OCI-M2 (cell line): ENCODE measurements at regions not wholly inside any gene's neighbourhood (a gene's known extent, or its start where the extent isn't known, plus 50 kb on each side); places are given as distances from the start of the nearest gene placed in this dataset.
"Not testable (repeated sequence)": the region's sequence is repeated elsewhere in the genome, so short reads cannot be mapped to it uniquely, and the experiment has no call there.

Experiments
- DNase-seq: peaks from one replicate; lab custom pipeline; 2025; ENCODE audit not compliant: unreplicated experiment; lab: John Stamatoyannopoulos, UW

DNA sequence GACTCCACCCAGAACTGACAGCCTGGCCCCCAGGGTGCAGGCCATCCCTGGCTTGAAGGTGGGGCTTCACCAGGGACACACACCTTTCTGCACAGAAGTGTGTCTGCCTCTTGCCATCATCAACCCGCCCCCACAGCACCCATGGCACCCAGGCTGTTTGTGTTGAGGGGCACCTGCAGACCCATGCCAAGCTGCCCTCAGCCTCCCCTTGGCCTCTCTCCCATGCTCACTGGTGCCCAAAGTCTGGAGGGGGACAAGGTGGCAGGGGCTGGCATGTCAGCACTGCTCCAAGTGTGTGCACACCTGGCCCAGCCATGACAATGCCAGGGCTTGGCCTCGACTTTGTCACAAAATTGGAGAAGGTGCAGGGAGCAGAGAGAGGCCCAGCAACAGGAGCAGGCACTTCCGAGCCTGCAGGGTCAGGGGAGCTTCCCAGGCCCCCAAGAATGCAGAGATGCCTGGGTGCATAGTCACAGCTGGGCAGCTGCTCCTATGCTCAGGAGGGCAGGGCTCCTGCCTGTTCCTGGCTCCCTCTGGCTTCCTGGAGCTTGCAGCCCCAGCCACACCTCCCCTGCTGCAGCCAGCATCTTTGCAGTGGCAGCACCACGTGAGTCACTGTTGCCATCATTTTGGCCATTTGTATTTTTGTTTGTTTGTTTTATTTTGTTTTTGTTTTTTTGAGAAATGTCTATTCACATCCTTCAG, 280.6 kb upstream of the UBE2E3 start:
- no peak for DNase-seq

- DNase-seq = no peak
Measured at GRCh38 chr2:180698668-180699067, 281.7 kb upstream of the UBE2E3 start.

- DNase-seq = no peak
Measured at GRCh38 chr2:180695586-180696401, 284.6 kb upstream of the UBE2E3 start.

- no peak for DNase-seq
Measured at GRCh38 chr2:180694445-180695421, 285.7 kb upstream of the UBE2E3 start.

DNA sequence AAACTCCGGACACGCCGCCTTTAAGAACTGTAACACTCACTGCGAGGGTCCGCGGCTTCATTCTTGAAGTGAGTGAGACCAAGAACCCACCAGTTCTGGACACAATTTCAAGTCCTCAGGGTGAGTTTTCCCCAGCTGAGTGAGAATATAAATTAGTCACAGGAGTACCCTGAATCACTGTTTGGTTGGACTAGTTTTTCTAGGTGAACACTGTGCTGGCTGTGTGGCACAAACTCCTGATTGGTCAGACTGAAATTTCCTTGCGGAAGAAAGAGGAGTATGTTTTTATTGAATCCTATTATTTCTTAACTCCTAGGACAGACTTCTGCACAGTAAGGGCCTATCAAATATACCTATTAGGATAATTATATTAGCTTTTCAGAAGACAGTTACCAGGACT, 288.1 kb upstream of the UBE2E3 start:
- DNase-seq = no peak

DNA sequence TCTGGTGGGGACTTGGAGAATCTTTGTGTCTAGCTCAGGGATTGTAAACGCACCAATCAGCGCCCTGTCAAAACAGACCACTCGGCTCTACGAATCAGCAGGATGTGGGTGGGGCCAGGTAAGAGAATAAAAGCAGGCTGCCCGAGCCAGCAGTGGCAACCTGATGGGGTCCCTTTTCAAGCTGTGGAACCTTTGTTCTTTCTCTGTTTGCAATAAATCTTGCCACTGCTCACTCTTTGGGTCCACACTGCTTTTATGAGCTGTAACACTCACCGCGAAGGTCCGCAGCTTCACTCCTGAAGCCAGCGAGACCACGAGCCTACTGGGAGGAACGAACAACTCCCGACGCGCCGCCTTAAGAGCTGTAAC, 288.6 kb upstream of the UBE2E3 start:
- not testable (repeated sequence) for DNase-seq

GRCh38 chr2:180691186-180691854, 289.1 kb upstream of the UBE2E3 start:
- not testable (repeated sequence) for DNase-seq

DNA sequence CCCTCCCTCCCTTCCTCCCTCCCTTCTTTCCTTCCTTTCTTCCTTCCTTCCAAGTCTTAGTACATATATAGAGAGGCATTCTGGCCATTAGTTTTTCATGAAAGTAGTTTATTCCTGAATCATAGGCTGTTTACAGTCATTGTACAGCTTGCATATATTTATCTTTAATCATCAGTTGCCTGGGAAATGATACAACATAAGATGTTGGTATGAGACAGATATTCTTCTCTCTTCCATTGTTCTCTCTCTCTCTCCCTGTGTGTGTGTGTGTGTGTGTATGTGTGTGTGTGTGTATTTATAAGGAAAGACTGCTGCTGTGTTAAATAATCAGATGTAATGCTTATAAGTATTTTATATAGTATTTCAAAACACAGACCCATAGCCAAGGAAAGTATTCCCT, 289.8 kb upstream of the UBE2E3 start:
- DNase-seq = no peak

DNA sequence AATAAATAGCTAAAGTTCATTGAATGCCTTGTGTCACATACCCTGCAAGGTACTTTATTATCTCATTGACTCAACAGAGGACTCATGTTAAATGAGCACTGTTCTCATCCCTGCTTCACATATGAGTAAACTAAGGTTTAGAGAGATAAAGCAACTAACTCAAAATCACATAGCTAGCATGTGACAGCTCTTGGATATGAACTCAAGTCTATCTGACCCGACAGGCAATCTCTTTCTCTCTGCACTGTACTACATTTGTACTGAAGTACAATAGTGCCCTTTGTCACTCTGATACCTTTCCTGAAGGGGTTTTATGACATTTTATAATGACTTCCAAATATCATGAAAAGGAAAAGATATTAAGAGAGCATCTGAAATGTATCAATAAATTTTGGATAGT, 297.5 kb upstream of the UBE2E3 start:
- no peak for DNase-seq

DNA sequence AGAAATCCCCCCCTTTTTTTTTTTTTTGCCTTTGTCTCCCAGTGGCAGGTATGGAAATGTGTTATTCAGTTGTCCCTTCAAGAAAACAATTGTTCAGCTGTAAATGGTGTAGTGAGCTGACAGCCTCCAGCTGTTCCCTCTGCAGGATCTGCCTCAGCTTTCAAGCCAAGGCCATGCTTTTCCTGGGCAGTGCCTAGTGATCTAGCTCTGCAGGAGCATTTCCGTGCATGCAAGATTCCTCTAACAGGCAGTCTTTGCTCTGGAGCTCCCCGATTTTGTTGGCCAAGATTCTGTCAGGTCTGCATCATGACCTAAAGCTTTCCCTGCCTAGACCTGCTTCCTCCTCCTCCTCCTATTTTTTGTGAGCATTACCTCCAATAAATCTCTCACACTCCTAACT, 300.7 kb upstream of the UBE2E3 start:
- no peak for DNase-seq

- DNase-seq = no peak
Measured at GRCh38 chr2:180678625-180678972, 301.8 kb upstream of the UBE2E3 start.

DNA sequence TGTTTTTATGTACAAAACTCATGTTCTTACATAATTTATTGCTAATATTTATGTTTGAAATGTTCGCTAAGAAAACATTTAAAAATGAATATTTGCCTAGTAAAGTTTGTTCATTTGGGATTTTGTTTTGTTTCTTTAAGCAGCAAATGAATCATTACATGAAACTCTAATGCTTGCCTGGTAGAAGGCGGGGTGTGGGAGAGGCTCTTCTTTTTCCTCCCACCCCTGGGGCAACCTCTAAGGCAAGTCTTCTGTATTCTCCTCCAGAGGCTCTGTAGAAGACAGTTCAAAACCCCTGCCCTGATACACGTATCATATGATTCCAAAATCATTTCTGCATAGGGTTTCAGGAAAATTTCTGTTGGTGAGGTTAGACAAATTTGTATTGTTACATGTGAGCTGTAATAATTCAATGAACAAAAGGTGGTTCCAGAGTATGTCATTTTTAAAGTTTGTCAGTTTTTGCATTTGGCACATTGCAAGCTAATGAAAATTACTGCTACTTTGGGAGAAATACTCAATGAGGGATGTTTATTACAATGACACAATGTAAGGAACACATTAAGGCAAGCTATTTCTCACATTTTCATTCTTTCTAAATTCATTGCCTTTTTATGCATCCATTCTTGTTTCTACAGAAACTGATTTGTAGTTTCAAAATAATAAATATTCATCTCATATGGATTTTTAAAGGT, 302.3 kb upstream of the UBE2E3 start:
- no peak for DNase-seq

GRCh38 chr2:180677200-180677599, 303.2 kb upstream of the UBE2E3 start:
- DNase-seq = no peak

DNA sequence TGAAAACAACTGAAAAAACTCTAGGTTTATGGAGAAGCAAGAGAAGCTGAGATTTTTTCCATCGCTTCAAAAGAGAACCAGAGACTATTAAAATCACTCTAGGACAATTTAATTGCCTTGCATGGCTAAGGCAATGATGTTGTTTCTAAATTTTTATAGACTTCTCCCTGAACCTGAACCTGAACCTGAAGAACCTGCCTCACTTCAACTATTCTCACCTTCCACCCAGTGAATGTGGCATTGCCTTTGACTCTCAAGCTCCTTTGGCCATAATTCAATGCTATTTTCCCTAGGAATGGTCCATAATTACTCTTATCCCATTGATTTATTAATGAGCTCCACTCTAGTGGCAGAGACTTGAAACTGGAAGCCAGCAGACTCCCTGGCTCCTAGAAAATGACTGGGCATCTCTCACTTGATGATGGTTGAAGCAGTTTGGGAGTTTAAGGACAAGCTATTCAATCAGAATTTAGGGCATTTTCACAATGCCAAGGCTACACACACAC, 303.8 kb upstream of the UBE2E3 start:
- no peak for DNase-seq

DNA sequence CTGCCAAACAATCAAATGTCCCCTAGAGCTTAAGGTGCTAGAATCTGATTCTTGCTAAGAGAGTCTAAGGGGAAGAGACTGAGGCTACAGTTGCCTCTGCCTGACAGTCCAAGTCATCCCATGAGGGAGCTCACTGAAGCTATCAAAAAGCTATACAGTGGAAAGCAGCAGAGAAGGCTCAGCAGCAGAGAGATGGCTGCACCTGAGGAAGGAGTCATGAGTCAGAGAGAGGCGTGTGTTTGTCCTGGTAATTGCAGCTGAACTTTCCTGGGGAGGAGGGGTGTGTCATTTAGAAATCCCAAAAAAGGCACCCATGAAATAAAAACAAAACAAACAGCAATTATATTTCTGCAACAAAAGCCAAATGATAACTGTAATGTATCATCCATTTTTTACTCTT, 305.2 kb upstream of the UBE2E3 start:
- DNase-seq = no peak

- DNase-seq = no peak
Measured at GRCh38 chr2:180672377-180672776, 308.0 kb upstream of the UBE2E3 start.

DNA sequence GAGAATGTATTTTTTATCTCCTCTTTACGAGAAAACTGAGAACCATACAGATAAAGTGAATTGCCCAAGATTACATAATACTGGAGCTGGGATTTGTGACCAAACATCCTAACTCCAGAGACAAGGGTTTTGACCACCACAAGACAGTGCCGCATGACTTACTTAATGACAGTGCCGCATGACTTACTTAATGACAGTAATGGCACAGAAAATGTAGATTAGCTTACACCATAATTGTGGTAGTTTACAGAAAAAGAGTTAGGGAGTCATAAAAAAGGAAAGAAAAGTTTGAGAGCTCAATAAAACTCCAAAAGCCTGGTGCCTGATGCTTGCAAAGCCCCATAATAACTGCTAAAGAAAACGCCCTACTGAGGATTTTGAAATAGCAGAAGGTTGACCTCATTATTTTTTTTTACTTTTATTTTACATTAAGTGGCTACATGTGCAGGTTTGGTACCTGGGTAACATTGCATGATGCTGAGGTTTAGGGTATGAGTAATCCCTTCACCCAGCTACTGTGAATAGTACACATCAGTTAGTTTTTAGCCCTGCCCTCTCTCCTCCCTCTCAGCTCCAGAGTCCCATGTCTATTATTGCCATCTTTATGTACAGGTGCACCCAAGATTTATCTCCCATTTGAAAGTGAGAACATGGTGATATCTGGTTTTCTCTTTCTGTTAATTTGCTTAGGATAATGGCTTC, 310.0 kb upstream of the UBE2E3 start:
- DNase-seq = no peak

DNA sequence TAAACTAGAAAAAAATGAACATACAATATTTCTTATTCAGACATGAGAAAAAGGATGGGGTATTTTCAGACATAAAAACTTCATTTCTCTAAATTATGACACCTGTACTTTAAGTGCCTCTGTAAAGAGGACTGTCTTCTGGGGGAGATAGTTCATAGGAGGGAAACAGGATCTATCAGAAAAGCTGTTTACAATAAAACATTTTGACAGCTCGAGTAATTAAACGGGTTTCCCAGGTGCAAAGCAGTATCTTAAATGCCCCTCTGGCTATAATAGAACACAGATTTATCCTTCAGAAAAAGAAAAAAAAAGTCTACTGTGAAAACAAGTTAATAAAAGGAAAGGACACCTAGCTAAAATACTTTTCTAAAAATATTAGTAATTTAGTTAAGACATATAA, 311.4 kb upstream of the UBE2E3 start:
- no peak for DNase-seq

GRCh38 chr2:180664507-180664906, 315.9 kb upstream of the UBE2E3 start:
- DNase-seq = no peak
